ENCODE measurements at regions not wholly inside any gene's neighbourhood (a gene's known extent, or its start where the extent isn't known, plus 50 kb on each side); places are given as distances from the start of the nearest gene placed in this dataset.

GRCh38 chr10:59002011-59002410 lies 174.4 kb upstream of the PHYHIPL start:
- TF ChIP-seq CTCF (IDR thresholded peaks at IDR 0.05) (no peak), EP300 (IDR thresholded peaks at IDR 0.05) (no peak), POLR2A (IDR thresholded peaks at IDR 0.05) (no peak)
